Activated CD8-positive, alpha-beta memory T cell treated with anti-CD3 and anti-CD28 coated beads for 1 hour (primary cell): ENCODE measurements at regions not wholly inside any gene's neighbourhood (a gene's known extent, or its start where the extent isn't known, plus 50 kb on each side); places are given as distances from the start of the nearest gene placed in this dataset.
"Not testable (repeated sequence)": the region's sequence is repeated elsewhere in the genome, so short reads cannot be mapped to it uniquely, and the experiment has no call there.

Source experiments
- DNase-seq, 2 donors: peaks; one replicate each; pipeline ENCODE4 v3.0.0-alpha.2; 2020; ENCODE audit warnings: low read depth in 1 of 2; ENCODE audit errors: extremely low read depth in 1 of 2

GRCh38 chr15:22519213-22519612, 60.5 kb downstream of the GOLGA6L22 start:
- not testable (repeated sequence) for DNase-seq

DNA sequence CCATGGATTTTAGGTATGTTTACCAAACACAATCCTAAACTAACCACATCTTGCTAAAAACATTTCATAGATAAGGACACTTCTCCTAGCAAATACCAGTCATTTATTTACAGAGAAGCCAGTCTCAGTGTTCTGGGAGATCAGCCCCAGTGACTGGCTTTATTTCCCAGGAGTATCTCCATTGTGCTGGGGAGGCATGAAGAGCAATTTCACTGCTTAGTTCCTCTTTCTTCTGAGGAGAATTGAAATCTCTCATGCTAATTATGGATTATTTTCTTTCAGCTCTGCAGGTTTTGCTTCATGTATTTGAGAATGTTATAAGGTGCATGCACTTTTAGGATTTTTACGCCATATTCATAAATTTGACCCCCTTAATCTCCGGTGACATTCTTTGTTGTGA, 67.8 kb downstream of the GOLGA6L22 start:
- DNase-seq: not testable (repeated sequence)

DNA sequence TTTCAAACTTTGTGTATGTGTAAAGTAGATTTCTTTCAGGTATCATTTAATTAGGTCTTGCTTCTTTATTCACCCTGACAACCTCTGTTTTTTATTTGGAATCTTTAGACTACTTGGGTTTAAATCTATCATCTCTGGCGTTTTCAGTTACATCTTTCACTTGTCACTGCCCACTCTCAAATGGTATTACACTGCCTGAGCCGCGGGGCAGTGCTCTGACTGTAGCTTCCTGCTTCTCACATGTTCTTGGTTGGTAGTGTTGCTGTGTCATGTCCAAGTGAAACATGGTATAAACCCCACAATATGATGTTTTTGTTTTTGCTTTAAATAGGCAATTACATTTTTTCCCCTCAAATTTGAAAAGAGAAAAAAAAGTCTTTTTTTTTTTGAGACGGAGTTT, 68.3 kb downstream of the GOLGA6L22 start:
- DNase-seq: not testable (repeated sequence)

- DNase-seq: not testable (repeated sequence)
Measured at GRCh38 chr15:22529200-22529599, 70.5 kb downstream of the GOLGA6L22 start.

GRCh38 chr15:22559701-22560100, 101.0 kb downstream of the GOLGA6L22 start:
- not testable (repeated sequence) for DNase-seq

- not testable (repeated sequence) for DNase-seq
Measured at GRCh38 chr15:22561716-22562115, 103.0 kb downstream of the GOLGA6L22 start.

DNA sequence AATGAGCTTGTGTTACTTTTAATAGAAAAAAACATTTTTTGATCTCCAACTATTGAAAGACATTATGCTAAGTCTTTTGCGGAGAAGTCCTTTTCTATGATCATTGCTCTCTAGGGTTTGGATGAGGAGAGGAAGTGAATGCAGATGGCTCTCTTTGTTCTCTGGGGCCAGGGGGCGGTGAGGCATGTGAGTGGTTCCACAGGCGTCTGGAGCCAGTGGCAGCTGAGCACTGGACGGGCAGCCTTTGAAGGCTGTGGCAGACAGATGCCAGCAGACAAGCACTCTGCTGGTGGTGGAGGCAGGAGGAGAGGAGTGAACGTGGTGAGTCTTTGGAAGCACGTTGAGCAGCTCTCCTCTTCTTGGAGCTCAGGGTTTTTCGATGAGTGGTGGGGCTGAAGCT, 107.8 kb downstream of the GOLGA6L22 start:
- DNase-seq: not testable (repeated sequence)

GRCh38 chr15:22569486-22569885, 110.8 kb downstream of the GOLGA6L22 start:
- not testable (repeated sequence) for DNase-seq

GRCh38 chr15:22572152-22572735, 113.5 kb downstream of the GOLGA6L22 start:
- DNase-seq: not testable (repeated sequence)

DNA sequence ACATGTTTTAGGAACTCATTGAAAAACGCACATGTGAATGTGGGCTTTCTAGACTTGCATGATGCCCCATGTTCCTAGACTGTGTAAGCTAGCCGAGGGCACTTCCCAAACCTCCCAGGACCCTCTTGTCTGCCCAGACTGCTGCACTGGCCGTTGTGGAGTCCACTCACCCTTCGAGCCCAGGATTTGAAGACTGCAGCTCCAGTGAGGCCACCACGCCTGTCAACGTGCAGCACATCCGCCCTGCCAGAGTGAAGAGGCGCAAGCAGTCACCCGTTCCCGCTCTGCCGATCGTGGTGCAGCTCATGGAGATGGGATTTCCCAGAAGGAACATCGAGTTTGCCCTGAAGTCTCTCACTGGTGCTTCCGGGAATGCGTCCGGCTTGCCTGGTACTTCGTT, 114.1 kb downstream of the GOLGA6L22 start:
- DNase-seq: not testable (repeated sequence)

DNA sequence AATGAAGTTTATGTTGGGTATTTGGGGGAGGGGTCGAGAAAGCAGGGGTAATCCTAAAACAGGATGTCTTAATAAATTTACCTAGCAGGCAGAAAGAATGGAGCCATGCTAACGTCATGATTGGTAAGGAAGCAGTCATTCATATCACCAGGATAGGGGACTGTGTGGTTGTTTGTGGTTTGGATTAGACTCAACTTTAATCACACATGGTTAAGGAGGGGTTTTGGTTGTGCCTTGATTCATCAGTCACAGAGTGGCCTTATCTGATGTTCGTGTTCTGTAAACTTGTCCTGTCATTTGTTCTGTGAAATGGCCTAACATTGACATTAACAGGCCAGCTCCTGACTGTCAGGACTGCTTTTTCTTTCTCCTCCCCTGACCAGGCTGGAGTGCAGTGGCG, 119.1 kb downstream of the GOLGA6L22 start:
- DNase-seq: not testable (repeated sequence)

DNA sequence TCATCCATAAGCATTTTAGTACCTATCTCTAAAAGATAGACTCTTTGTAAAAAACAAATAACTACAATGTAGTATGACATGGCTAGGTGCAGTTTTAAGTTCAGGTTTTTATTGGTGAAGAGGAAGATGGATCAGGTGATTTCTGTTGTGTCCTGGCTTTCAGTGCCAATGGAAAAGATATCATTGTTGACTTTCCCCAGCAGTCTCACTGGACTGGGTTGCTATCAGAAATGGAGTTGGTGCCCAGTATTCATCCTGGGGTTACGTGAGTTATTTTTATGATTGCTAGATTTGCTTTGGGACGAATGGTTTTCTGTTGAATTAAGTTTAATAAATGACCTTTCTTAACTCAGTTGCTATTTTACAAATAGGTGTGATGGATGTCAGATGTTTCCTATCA, 120.5 kb downstream of the GOLGA6L22 start:
- not testable (repeated sequence) for DNase-seq

GRCh38 chr15:22587391-22587790, 128.7 kb downstream of the GOLGA6L22 start:
- not testable (repeated sequence) for DNase-seq

DNA sequence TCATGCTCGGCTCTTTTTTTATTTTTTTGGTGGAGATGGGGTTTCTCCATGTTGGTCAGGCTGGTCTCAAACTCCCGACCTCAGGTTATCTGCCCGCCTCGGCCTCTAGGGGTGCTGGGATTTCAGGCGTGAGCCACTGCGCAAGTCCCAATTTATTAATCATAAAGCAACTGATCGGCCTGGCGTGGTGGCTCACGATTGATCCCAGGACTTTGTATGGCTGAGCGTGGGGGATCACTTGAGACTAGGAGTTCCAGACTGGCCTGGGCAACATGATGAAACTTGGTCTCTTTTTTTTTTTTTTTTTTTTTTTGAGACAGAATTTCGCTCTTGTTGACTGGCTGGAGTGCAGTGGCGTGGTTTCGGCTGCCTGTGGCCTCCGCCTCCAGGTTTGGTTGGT, 139.8 kb downstream of the GOLGA6L22 start:
- not testable (repeated sequence) for DNase-seq

DNA sequence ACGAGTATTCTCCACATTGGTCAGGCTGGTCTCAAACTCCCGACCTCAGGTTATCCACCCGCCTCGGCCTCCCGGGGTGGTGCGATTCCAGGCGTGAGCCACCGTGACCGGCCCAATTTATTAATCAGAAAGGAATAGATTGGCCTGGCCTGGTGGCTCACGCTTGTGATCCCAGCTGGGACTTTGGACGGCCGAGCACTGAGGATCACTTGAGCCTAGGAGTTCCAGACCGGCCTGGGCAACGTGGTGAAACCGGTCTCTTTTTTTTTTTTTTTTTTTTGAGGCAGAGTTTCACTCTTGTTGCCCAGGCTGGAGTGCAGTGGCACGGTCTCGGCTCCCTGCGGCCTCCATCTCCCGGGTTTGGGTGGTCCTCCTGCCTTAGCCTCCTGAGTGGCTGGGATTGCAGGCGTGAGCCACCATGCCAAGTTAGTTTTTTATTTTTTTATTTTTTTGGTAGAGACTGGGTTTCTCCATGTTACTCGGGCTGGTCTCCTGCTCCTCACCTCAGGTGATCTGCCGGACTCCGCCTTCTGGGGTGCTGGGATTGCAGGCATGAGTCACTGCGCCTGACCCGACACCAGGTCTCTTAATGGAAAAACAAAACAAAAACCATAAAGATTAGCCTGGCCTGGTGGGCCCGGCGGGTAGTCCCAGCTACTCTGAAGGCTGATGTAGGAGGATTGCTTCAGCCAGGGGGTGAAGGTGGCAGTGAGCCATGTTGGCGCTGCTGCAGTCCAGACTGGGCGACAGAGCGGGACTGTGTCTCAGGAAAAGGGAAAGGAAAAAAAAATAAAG, 141.0 kb downstream of the GOLGA6L22 start:
- not testable (repeated sequence) for DNase-seq

GRCh38 chr15:22616976-22617375, 158.3 kb downstream of the GOLGA6L22 start:
- not testable (repeated sequence) for DNase-seq

DNA sequence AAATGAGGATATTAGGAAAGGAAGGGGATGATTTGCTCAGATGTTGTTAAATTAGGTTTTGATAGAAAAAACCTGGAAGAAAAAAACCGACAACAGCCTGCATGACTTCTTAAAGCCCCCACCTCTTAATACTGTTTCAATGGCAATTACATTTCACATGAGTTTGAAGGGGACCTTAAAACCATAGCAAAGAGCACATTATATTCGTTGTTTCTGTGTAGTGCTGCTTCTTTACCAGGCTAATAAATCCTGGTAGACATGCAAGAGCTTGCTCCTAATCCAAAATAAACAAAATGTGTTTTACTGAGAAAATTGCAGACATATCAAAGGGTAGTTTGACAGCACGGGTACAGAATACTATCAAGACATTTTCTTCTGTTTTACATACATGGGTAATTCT, 154.7 kb upstream of the NIPA1 start:
- DNase-seq: not testable (repeated sequence)

GRCh38 chr15:22639983-22640382, 146.5 kb upstream of the NIPA1 start:
- not testable (repeated sequence) for DNase-seq

- DNase-seq: not testable (repeated sequence)
Measured at GRCh38 chr15:22649458-22649857, 137.0 kb upstream of the NIPA1 start.

DNA sequence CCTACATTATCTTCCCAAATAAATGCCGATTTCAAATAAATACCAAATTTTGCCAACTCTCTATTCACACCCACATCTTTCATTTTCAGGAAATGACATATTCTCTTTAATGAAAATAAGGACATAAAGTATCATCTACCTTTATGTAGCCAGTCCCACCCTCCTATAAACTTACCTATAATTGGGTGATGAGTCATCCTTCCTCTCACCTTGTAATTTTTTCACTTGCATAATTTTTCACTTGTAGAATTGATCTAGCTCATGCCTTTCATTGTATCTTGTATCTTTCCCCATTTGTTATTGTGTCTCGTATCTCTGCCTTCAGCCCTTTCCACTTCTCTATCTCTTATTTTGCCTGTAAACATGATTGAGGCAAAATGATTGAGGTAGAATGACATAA, 135.3 kb upstream of the NIPA1 start:
- DNase-seq: not testable (repeated sequence)

GRCh38 chr15:22664294-22665058, 122.0 kb upstream of the NIPA1 start:
- peak; percentile 8 to 9 for DNase-seq
